ENCODE measurements at regions not wholly inside any gene's neighbourhood (a gene's known extent, or its start where the extent isn't known, plus 50 kb on each side); places are given as distances from the start of the nearest gene placed in this dataset.

- H3K4me1 ChIP-seq, result no peaks in the 10 kb centered on the region
- no peaks in the 10 kb centered on the region for H3K36me3 ChIP-seq
- TF ChIP-seq POLR2A (IDR thresholded peaks at IDR 0.05) (no peak), POLR2AphosphoS5 (IDR thresholded peaks at IDR 0.05) (no peak)
- TF ChIP-seq, protein P1, sequence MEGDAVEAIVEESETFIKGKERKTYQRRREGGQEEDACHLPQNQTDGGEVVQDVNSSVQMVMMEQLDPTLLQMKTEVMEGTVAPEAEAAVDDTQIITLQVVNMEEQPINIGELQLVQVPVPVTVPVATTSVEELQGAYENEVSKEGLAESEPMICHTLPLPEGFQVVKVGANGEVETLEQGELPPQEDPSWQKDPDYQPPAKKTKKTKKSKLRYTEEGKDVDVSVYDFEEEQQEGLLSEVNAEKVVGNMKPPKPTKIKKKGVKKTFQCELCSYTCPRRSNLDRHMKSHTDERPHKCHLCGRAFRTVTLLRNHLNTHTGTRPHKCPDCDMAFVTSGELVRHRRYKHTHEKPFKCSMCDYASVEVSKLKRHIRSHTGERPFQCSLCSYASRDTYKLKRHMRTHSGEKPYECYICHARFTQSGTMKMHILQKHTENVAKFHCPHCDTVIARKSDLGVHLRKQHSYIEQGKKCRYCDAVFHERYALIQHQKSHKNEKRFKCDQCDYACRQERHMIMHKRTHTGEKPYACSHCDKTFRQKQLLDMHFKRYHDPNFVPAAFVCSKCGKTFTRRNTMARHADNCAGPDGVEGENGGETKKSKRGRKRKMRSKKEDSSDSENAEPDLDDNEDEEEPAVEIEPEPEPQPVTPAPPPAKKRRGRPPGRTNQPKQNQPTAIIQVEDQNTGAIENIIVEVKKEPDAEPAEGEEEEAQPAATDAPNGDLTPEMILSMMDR (IDR thresholded peaks at IDR 0.05), result no peak
- no peaks in the 10 kb centered on the region for H3K27me3 ChIP-seq
- no peak overlapping the region for H3K4me3 ChIP-seq
- DNase-seq (ENCODE audit: low spot score in 2 of 2), result no peak
- H3K27ac ChIP-seq, result no peak overlapping the region
- no peaks in the 10 kb centered on the region for H3K9me3 ChIP-seq
- intact Hi-C loops (cut with DNase I; ENCODE audit: low total_unique reads), result no loop called here
These were observed 406.7 kb upstream of the NR2F2 start for GRCh38 chr15:95923792-95924191.

GRCh38 chr15:95928822-95929221, 401.7 kb upstream of the NR2F2 start:
- intact Hi-C loops (cut with DNase I; ENCODE audit: low total_unique reads), result no loop called here
- Histone ChIP-seq H3K27me3 (no peaks in the 10 kb centered on the region), H3K27ac (no peak overlapping the region), H3K9me3 (no peaks in the 10 kb centered on the region), H3K4me1 (no peaks in the 10 kb centered on the region), H3K4me3 (no peak overlapping the region), H3K36me3 (no peaks in the 10 kb centered on the region)
- TF ChIP-seq POLR2A (IDR thresholded peaks at IDR 0.05), result no peak
- TF ChIP-seq, protein P1 (IDR thresholded peaks at IDR 0.05), result no peak
- DNase-seq (ENCODE audit: low spot score in 2 of 2), result no peak

DNA sequence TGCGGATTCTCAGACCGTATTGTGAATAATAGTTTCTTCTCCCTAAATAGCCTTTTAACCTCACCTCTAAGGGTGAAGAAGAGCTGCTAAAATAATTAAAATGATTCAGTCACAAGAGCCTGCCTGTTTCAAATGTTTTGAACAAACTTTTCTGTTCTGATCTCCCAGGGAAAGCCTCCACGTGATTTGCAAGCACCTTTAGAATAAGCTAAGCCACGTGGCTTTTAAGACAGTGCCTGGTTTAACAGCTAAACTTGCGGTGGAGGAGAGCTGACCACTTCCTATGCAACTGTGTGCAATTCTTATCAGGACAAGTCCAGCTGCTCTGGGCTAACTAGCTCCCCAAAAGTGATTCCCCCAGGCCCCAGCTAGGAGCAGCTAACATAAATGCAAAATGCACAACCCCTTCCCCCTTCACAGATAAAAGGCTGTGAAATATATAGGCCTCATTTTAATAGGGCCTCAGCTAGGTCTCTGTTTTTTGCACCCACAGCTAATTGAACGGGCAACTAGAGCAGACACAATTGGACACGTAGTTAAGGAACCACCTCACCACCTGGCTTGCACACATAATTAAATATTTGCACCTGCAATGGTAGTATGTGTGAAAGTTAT, 401.2 kb upstream of the NR2F2 start:
- TF ChIP-seq, protein P1 (IDR thresholded peaks at IDR 0.05), result no peak
- TF ChIP-seq POLR2A (IDR thresholded peaks at IDR 0.05) (no peak), POLR2AphosphoS5 (IDR thresholded peaks at IDR 0.05) (no peak)
- no peaks in the 10 kb centered on the region for H3K36me3 ChIP-seq
- H3K4me3 ChIP-seq, result no peak overlapping the region
- no peak for DNase-seq (ENCODE audit: low spot score in 2 of 2)
- intact Hi-C loops (cut with DNase I; ENCODE audit: low total_unique reads), result no loop called here
- H3K27ac ChIP-seq, result no peak overlapping the region
- no peaks in the 10 kb centered on the region for H3K9me3 ChIP-seq
- H3K4me1 ChIP-seq, result no peaks in the 10 kb centered on the region
- H3K27me3 ChIP-seq, result no peaks in the 10 kb centered on the region

GRCh38 chr15:95930659-95931375, 399.7 kb upstream of the NR2F2 start:
- intact Hi-C loops (cut with DNase I; ENCODE audit: low total_unique reads), result no loop called here
- TF ChIP-seq POLR2A (IDR thresholded peaks at IDR 0.05) (no peak), POLR2AphosphoS5 (IDR thresholded peaks at IDR 0.05) (no peak)
- TF ChIP-seq, protein P1 (IDR thresholded peaks at IDR 0.05), result no peak
- Histone ChIP-seq H3K9me3 (no peaks in the 10 kb centered on the region), H3K4me3 (no peak overlapping the region), H3K27me3 (no peaks in the 10 kb centered on the region), H3K27ac (no peak overlapping the region), H3K36me3 (no peaks in the 10 kb centered on the region), H3K4me1 (no peaks in the 10 kb centered on the region)
- DNase-seq (ENCODE audit: low spot score in 2 of 2), result no peak

DNA sequence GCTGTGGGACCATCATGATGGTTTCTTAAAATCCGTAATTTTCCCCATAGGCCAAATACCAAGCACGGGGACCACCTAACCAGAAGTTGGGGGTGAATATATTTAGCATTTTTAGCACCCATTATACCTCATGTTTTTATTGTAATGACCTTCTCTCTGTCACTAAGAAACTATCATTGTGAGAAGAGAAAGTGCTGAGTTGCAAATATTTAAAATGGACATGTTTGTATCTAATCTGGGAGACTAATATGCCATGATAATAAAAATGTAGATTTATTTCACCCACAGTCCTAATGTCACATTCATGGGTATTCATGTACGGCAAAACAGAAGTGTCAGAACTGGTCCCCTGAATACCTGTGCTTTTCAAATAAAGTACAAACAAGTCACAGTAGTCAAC, 398.9 kb upstream of the NR2F2 start:
- Histone ChIP-seq H3K27ac (no peak overlapping the region), H3K4me3 (no peak overlapping the region), H3K36me3 (no peaks in the 10 kb centered on the region), H3K27me3 (no peaks in the 10 kb centered on the region), H3K4me1 (no peaks in the 10 kb centered on the region), H3K9me3 (no peaks in the 10 kb centered on the region)
- intact Hi-C loops (cut with DNase I; ENCODE audit: low total_unique reads), result no loop called here
- no peak for DNase-seq (ENCODE audit: low spot score in 2 of 2)
- TF ChIP-seq POLR2A (IDR thresholded peaks at IDR 0.05), result no peak
- no peak for TF ChIP-seq POLR2AphosphoS5 (IDR thresholded peaks at IDR 0.05)
- TF ChIP-seq, protein P1 (IDR thresholded peaks at IDR 0.05), result no peak
